ENCODE measurements at regions not wholly inside any gene's neighbourhood (a gene's known extent, or its start where the extent isn't known, plus 50 kb on each side); places are given as distances from the start of the nearest gene placed in this dataset.

DNA sequence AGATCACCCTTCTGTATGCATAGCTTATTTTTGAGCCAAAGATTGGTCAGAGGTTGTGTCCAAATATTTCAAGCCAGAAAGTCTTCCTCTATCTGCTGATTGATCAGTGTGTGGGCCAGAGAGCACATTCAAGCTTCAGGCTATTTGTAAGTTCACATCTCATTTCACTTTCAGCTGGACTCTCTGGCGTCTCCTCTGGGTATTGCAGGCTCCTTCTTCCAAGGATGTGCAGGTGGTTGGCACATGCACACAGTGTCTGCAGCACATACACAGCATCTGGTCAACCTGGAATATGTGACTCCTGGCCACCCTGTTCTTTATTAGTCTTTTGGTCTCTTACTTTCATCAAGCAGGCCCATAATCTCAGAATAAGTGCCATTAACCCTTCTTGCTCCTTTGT is 516.1 kb downstream of the ANXA1 start:
- no peak overlapping the region for H3K27ac ChIP-seq
- no peaks in the 10 kb centered on the region for H3K27me3 ChIP-seq
- intact Hi-C loops (cut with DNase I): no loop called here
- H3K4me1 ChIP-seq: no peaks in the 10 kb centered on the region
- no peak overlapping the region for H3K4me3 ChIP-seq
- TF ChIP-seq POLR2A (IDR thresholded peaks at IDR 0.05): no peak
- TF ChIP-seq, protein P1, sequence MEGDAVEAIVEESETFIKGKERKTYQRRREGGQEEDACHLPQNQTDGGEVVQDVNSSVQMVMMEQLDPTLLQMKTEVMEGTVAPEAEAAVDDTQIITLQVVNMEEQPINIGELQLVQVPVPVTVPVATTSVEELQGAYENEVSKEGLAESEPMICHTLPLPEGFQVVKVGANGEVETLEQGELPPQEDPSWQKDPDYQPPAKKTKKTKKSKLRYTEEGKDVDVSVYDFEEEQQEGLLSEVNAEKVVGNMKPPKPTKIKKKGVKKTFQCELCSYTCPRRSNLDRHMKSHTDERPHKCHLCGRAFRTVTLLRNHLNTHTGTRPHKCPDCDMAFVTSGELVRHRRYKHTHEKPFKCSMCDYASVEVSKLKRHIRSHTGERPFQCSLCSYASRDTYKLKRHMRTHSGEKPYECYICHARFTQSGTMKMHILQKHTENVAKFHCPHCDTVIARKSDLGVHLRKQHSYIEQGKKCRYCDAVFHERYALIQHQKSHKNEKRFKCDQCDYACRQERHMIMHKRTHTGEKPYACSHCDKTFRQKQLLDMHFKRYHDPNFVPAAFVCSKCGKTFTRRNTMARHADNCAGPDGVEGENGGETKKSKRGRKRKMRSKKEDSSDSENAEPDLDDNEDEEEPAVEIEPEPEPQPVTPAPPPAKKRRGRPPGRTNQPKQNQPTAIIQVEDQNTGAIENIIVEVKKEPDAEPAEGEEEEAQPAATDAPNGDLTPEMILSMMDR (IDR thresholded peaks at IDR 0.05): no peak
- H3K9me3 ChIP-seq: no peaks in the 10 kb centered on the region
- no peak for ATAC-seq
- WGBS, 4 donors: 30 to 68% (median 64%) methylated on average over 1 of the region's 1 CpG
- DNase-seq: no peak
- no peaks in the 10 kb centered on the region for H3K36me3 ChIP-seq

DNA sequence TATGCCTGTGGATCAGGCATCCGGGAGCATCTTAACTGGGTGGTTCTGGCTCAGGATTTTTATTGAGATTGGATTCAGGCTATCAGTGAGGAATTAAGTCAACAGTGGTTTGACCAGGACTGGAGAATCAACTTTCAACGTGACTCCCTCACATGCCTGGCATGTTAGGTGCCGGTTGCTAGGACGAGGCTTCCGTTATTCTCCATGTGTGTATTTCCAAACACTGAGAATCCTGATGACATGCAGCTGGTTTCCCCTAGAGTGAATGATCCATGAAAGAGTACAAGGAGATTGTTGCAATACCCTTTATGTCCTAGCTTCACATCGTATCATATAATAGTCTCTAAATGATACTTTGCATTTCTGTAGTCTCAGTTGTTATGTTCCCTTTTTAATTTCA is 529.2 kb downstream of the ANXA1 start:
- WGBS, 4 donors: 46 to 67% (median 56%) methylated on average over 6 of the region's 6 CpGs
- intact Hi-C loops (cut with DNase I): no loop called here
- Histone ChIP-seq H3K4me3 (no peak overlapping the region), H3K27ac (no peak overlapping the region), H3K27me3 (no peaks in the 10 kb centered on the region), H3K36me3 (no peaks in the 10 kb centered on the region), H3K4me1 (no peaks in the 10 kb centered on the region), H3K9me3 (peaks cover 0 to 17% (median 0%) of the 10 kb centered on the region in 12 donors)
- DNase-seq (no peak), ATAC-seq (no peak)
- TF ChIP-seq, protein P1 (IDR thresholded peaks at IDR 0.05): no peak
- TF ChIP-seq POLR2A (IDR thresholded peaks at IDR 0.05): no peak

DNA sequence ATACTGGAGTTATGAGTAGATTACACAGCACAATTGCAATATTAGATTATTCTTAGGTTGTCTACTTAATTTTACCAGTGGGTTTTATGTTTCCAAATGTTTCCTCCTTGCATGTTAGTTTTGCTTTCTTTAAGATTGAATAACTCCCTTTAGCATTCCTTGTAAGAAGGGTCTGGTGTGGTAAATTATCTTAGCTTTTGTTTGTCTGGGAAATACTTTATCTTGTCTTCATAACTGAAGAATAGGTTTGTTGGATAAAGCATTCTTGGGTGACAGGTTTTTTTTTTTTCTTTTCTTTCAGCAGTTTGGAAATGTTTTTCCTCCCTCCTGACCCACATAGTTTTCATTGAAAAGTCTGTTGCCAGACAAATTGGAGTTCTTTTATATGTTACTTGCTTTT is 531.1 kb downstream of the ANXA1 start:
- ATAC-seq: no peak
- H3K27ac ChIP-seq: no peak overlapping the region
- H3K36me3 ChIP-seq: no peaks in the 10 kb centered on the region
- no peak for DNase-seq
- TF ChIP-seq, protein P1 (IDR thresholded peaks at IDR 0.05): no peak
- no peak for TF ChIP-seq POLR2A (IDR thresholded peaks at IDR 0.05)
- no peak overlapping the region for H3K4me3 ChIP-seq
- no peaks in the 10 kb centered on the region for H3K27me3 ChIP-seq
- H3K4me1 ChIP-seq: no peaks in the 10 kb centered on the region
- H3K9me3 ChIP-seq: peaks cover 0 to 17% (median 0%) of the 10 kb centered on the region in 12 donors
- intact Hi-C loops (cut with DNase I): no loop called here

DNA sequence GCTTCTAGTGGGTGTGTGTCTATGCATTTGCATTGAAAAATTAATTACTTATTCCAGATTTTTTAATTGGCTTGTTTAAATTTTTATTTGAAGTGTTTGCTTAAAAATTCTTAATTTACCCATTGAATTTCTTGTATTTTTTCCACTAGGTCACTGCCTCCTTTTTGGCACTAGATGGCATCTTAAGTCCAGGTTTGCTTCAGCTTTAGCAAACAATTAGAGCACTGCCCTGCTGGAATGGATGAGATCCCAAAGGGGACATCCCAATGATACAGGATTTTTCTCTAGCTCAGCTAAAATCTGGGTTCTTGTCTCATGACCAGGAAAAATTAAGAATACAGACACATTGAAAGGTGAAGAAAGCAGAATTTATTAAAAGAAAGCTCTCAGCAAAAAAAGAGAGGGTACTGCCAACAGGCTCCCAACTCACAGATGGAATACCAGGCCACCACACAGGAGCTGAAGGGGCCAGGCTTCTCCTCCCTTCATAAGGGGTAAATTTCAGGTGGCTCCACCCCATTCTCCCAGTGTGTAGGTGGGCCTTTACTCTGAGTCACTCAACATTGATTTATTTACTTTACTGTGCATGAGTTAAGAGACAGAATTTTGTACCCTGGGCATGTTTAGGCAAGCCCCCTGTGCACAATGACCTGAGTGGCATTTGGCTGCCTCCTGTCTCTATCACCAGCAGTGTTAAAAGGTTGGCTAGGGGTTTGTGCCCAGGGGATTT is 532.4 kb downstream of the ANXA1 start:
- DNase-seq: no peak
- Histone ChIP-seq H3K4me3 (no peak overlapping the region), H3K27me3 (no peaks in the 10 kb centered on the region), H3K4me1 (no peaks in the 10 kb centered on the region), H3K27ac (no peak overlapping the region), H3K9me3 (peaks cover 0 to 17% (median 0%) of the 10 kb centered on the region in 12 donors), H3K36me3 (no peaks in the 10 kb centered on the region)
- ATAC-seq: no peak
- intact Hi-C loops (cut with DNase I): no loop called here
- no peak for TF ChIP-seq POLR2A (IDR thresholded peaks at IDR 0.05)
- TF ChIP-seq, protein P1 (IDR thresholded peaks at IDR 0.05): peak in 1 of 12 donors; percentile 14

All from heart left ventricle (tissue), 16 donors.